ENCODE measurements at regions not wholly inside any gene's neighbourhood (a gene's known extent, or its start where the extent isn't known, plus 50 kb on each side); places are given as distances from the start of the nearest gene placed in this dataset.

DNA sequence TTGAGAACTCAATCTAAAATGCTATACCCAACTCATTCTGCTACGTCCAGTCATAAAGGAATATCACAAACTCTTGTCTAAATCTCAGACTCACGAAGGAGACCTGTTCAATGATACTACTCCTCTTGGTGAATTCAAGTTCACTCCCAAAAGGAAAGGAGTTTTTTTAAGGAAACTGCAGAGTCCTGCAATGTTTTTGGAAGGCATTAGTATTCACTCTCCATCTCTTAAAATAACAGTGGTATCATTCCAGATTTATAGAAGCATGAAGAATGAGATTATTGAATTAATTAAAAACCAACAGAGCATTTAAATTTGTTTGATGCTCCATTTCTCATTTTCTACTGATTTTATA is 73.4 kb downstream of the FOXD1 start:
- H3K4me3 ChIP-seq (ENCODE audit: low read depth, low read length) = no peak overlapping the region

DNA sequence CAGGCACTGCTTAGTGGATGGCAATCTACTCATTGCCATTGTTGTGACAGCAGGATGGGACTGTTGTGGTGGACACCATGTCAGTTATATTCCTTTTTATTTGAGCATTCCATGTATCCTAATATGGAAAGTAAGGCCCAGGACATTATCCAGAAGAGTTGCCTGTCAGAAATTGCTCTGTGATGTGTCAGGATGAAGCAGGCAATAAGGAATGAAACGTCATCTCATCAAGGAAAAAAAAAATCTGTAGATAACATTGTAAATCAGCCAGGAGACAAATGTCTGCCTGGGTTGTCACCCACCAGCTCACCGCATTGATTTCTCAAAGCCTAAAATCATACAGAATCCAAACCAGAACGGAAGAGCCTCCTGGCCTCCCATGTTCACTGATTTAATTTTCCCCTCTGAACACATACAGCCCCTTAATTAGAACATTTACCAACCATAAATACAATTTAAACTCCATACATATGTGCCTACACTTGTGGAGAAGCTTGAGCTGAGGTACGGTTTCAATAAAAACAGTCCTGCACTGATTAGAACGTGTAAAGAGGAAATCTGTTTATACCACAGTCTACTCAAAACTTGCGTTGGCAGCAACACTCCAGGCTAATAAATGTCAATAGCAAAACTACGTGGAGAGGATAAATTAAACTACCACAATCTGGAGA is 73.9 kb downstream of the FOXD1 start:
- no peak overlapping the region for H3K4me3 ChIP-seq (ENCODE audit: low read depth, low read length)

DNA sequence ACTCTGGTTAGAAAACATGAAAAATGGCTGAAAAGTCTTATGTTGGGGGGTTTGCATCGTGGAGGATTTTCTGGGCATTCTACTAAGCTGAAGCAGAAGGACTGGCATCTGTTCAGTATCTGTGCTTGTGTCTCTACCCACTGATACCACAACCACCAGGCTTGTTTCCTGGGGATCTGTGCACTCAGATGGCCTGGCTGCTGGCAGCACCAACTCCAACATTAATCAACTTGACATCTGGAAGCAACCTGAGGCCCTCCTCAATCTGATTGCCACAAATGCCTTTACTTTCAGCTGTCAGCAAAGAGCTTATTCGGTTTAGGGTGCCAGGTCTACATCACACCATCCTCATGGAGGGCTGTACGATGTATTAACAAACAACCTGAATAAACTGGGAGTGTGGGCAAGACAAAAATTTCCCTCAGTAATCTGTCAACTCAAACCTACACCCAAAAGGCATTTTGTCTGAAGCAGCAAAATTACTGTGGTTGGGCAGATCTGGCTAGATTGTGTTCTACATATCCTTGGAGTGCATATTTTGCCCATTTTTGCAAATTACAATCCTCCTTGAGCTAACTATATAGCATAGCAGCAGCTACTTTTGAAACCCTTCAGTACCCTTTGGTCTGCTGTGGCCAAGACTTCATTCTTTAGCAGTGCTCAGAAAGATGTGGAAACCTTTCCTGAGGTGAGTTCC is 74.6 kb downstream of the FOXD1 start:
- no peak overlapping the region for H3K4me3 ChIP-seq (ENCODE audit: low read depth, low read length)

GRCh38 chr5:73370640-73371583 is 77.7 kb downstream of the FOXD1 start:
- H3K4me3 ChIP-seq (ENCODE audit: low read depth, low read length) = no peak overlapping the region

DNA sequence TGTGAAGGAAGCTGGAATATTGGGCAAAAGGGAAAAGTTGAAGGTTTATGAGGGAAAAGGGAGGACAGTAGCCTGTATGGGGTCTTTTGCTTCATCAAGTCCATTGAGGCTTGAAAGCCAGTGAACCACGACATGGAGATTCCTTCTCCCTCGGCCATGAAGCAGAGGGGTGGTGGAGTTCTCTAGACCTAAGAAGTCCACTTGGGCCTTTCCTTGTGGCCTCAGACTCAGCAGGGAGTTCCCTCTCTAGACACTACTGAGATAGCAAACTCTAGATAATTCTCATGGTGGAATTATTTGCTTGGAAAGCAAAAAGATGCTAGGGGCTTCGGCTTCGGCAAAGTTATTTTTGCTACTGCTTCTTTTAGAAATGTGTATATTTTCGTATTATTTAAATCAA is 78.5 kb downstream of the FOXD1 start:
- no peak overlapping the region for H3K4me3 ChIP-seq (ENCODE audit: low read depth, low read length)

- H3K4me3 ChIP-seq (ENCODE audit: low read depth, low read length) = no peak overlapping the region
Measured at GRCh38 chr5:73369278-73369677, 79.3 kb downstream of the FOXD1 start.

DNA sequence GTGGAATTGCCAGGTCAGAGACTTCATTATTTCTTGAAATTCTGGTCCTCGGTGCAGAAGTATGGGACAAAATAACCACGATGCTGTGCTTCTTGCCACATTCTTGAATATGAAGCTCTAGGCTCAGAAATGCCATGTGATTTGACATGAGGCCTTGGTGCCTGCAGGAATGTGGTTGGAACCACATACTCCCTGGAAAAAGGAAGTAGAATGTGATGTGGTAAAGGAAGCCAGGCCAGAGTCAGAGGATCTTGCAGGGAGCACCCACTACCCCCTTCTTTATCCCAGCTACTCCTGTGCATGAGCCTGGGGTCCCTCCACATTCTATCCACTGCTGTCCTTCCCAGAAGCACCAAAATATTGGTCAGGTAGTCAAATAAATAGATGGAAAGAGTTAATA is 80.9 kb downstream of the FOXD1 start:
- no peak overlapping the region for H3K4me3 ChIP-seq (ENCODE audit: low read depth, low read length)

- H3K4me3 ChIP-seq (ENCODE audit: low read depth, low read length) = no peak overlapping the region
Measured at GRCh38 chr5:73365990-73366667, 82.4 kb downstream of the FOXD1 start.

GRCh38 chr5:73365301-73365853 is 83.2 kb downstream of the FOXD1 start:
- no peak overlapping the region for H3K4me3 ChIP-seq (ENCODE audit: low read depth, low read length)

DNA sequence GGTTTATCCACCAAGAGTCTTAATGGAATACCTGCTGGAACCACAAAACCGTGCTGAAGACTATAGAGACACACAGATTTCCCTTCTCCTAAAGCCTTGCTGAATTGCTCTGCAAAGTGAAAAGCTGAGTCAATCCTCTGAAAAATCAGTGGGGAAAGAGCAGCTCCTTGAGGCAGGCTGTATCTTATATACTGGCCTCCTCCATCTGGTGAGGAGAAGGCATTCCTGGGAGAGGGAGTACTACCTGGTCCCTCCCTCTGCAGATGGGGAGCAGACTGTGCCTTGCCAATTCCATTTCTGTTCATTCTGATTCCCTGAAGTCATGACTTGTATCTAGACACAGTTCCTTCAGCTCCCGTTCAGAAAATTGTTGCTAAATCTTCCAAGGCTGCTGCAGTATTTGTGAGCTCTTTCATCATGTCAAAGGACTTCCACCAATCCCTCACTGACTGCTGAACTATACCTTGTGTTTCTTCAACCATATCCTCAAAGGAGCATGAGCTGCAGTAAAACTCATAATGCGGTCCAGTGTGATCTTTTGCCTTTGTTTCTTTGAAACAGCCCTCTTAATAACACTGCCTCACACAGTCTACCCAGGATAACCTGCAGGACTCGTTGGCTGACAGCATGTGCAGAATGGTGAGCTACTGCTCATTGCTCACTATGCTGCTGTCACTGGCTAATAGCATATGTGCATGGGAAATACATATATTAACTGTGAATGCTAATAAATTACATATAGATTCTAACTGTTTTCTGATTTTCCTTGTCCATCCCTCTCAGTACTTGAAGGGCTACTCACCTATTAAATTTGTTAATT is 84.5 kb downstream of the FOXD1 start:
- H3K4me3 ChIP-seq (ENCODE audit: low read depth, low read length) = no peak overlapping the region

GRCh38 chr5:73359395-73359794 is 89.2 kb downstream of the FOXD1 start:
- no peak overlapping the region for H3K4me3 ChIP-seq (ENCODE audit: low read depth, low read length)

DNA sequence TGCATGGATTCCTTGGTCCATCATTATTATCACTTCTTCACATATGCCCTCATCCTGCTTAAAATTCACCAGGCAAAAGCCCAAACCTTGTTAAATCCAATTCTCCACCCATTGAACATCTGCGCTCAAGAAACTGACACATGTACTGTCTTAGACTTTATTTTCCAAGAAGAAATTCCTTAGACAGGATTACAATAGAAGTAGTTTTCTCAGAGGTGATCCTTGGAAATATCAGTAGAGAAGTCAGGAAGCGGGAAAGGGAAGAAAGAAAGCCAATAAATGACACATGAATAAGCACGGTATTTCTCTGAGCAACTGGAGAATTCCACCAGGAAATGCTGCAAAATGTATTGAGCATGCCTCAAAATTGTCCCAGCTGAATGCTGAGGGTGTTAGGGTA is 90.2 kb downstream of the FOXD1 start:
- H3K4me3 ChIP-seq (ENCODE audit: low read depth, low read length) = no peak overlapping the region

- H3K4me3 ChIP-seq (ENCODE audit: low read depth, low read length) = no peak overlapping the region
Measured at GRCh38 chr5:73357576-73357975, 91.0 kb downstream of the FOXD1 start.

DNA sequence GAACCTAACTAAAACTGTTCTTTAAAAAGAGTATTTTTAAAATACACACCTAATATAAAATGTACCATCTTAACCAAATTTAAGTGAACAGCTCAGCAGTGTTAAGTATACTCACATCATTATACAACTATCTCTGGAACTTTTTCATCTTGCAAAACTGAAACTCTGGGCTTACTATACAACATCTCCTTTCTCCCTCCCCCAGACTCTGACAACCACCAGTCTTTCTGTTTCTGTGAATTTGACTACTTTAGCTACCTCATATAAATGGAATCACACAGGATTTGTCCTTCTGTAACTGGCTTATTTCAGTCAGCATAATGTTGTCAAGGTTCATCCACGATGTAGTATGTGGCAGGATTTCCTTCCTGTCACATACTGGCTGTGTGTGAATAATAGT is 93.5 kb downstream of the FOXD1 start:
- H3K4me3 ChIP-seq (ENCODE audit: low read depth, low read length) = no peak overlapping the region

DNA sequence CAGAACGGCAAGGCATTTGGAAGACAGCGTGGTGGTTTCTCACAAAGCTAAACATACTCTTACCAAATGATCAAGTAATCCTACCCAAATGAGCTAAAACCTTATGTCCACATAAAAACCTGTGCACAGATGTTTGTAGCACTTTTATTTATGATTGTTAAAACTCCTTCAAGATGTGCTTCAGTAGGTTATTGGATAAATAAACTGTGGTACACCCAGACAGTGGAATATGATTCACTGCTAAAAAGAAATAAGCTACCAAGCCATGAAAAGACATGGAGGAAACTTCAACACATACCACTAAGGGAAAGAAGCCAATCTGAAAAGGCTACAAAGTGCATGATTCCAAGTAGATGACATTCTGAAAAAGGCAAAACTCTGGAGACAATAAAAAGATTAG is 94.2 kb downstream of the FOXD1 start:
- H3K4me3 ChIP-seq (ENCODE audit: low read depth, low read length) = no peak overlapping the region

- no peak overlapping the region for H3K4me3 ChIP-seq (ENCODE audit: low read depth, low read length)
Measured at GRCh38 chr5:73352649-73353230, 95.8 kb downstream of the FOXD1 start.

- H3K4me3 ChIP-seq (ENCODE audit: low read depth, low read length) = no peak overlapping the region
Measured at GRCh38 chr5:73352243-73352642, 96.3 kb downstream of the FOXD1 start.

DNA sequence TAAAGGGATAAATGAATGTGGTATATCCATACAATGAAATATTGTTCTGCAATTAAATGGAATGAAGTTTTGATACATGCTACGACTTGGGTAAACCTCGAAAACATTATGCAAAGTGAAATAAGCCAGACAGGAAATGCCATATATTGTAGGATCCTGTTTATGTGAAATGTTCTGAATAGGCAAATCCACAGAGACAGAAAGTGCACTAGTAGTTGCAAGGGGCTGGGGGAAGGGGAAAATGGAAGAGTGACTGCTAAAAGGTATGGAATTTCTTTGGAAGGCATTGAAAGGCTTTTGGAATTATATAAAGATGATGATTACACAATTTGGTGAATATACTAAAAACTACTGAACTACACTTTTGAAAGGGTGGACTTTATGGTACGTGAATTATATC is 97.0 kb downstream of the FOXD1 start:
- no peak overlapping the region for H3K4me3 ChIP-seq (ENCODE audit: low read depth, low read length)

- no peak overlapping the region for H3K4me3 ChIP-seq (ENCODE audit: low read depth, low read length)
Measured at GRCh38 chr5:73346878-73347408, 101.6 kb downstream of the FOXD1 start.

Measured in iPS-11a (cell line).